H1 (cell line): ENCODE measurements at regions not wholly inside any gene's neighbourhood (a gene's known extent, or its start where the extent isn't known, plus 50 kb on each side); places are given as distances from the start of the nearest gene placed in this dataset.

ENCODE experiments used
- CTCF ChIA-PET: fragments of 300-600 bp; sonication (Branson Sonifier 250); formaldehyde crosslinking; loops from one replicate; lab custom pipeline; 2021; ENCODE audit not compliant: partially characterized antibody; lab: Charles Lee
- POLR2A ChIA-PET: fragments of 300-600 bp; sonication (Branson Sonifier 250); formaldehyde crosslinking; loops from one replicate; lab custom pipeline; 2021; ENCODE audit warnings: inconsistent platforms; ENCODE audit not compliant: partially characterized antibody; lab: Charles Lee
- DNase-seq, 2 experiments: peaks; one replicate each; pipeline versions ENCODE4 v3.0.0 to v3.0.0-alpha.2; 2010 to 2022; ENCODE audit warnings: low spot score in 2 of 2, low read depth in 1 of 2, mixed read lengths in 1 of 2
- FAIRE-seq: peaks from 2 replicates; lab custom pipeline; 2011; peaks lifted over from hg19 to GRCh38; lab: Jason Lieb, UNC
- H2AFZ ChIP-seq: 2 replicates; pipeline ENCODE4 v1.8.1; 2012; ENCODE audit warnings: low read length, inconsistent platforms
- H2AK5ac ChIP-seq: 2 replicates; pipeline ENCODE4 v1.6.1; 2013; ENCODE audit warnings: low read depth, low read length
- H2BK120ac ChIP-seq: replicated peaks from 2 replicates; pipeline ENCODE3; 2013; ENCODE audit warnings: low read depth, low read length, inconsistent platforms
- H2BK12ac ChIP-seq: 2 replicates; pipeline ENCODE4 v1.6.1; 2013; ENCODE audit warnings: low read depth, low read length
- H2BK15ac ChIP-seq: 2 replicates; pipeline ENCODE4 v1.6.1; 2013; ENCODE audit warnings: low read length
- H2BK20ac ChIP-seq: 2 replicates; pipeline ENCODE4 v1.6.1; 2013; ENCODE audit warnings: low read length
- H2BK5ac ChIP-seq: 2 replicates; pipeline ENCODE4 v1.6.1; 2013; ENCODE audit warnings: low read depth, low read length
- H3K14ac ChIP-seq: 2 replicates; pipeline ENCODE4 v1.6.1; 2013; ENCODE audit warnings: inconsistent platforms; ENCODE audit not compliant: insufficient read length
- H3K18ac ChIP-seq: 2 replicates; pipeline ENCODE4 v1.6.1; 2013; ENCODE audit warnings: low read length; ENCODE audit errors: extremely low read depth
- H3K23ac ChIP-seq: 2 replicates; pipeline ENCODE4 v1.6.1; 2013; ENCODE audit warnings: inconsistent platforms; ENCODE audit not compliant: insufficient read length
- H3K23me2 ChIP-seq: 2 replicates; pipeline ENCODE4 v1.6.1; 2013; ENCODE audit warnings: low read depth, low read length
- H3K27ac ChIP-seq: 2 replicates; pipeline ENCODE4 v1.6.1; 2011; ENCODE audit warnings: low read depth, low read length, inconsistent platforms
- H3K27me3 ChIP-seq, 4 experiments: replicated peaks in 1 of 4; 1 replicate in 1 of 4; 2 replicates in 3 of 4; pipeline versions ENCODE4 v1.6.1 to v1.8.1; 2011 to 2013; ENCODE audit warnings: low read length in 3 of 4, mild to moderate bottlenecking in 3 of 4, inconsistent platforms in 2 of 4, mixed read lengths in 2 of 4, moderate library complexity in 1 of 4; ENCODE audit not compliant: control insufficient read depth in 3 of 4, insufficient read depth in 3 of 4; ENCODE audit errors: extremely low read depth in 1 of 4
- H3K36me3 ChIP-seq, 4 experiments: 2 replicates each; pipeline versions ENCODE4 v1.6.1 to v1.8.1; 2011 to 2013; ENCODE audit warnings: mild to moderate bottlenecking in 4 of 4, low read length in 3 of 4, moderate library complexity in 2 of 4, control low read depth in 1 of 4, inconsistent platforms in 1 of 4; ENCODE audit not compliant: insufficient read depth in 4 of 4, control insufficient read depth in 2 of 4
- H3K4ac ChIP-seq: replicated peaks from 2 replicates; pipeline ENCODE3; 2013; ENCODE audit warnings: low read length, low read depth, mixed read lengths, inconsistent platforms; ENCODE audit not compliant: insufficient read length
- H3K4me1 ChIP-seq, 4 experiments: replicated peaks in 1 of 4; 1 replicate in 1 of 4; 2 replicates in 3 of 4; pipeline versions ENCODE4 v1.6.1 to v1.8.1; 2011 to 2013; ENCODE audit warnings: low read length in 3 of 4, inconsistent platforms in 2 of 4, mixed read lengths in 1 of 4; ENCODE audit not compliant: insufficient read depth in 4 of 4, control insufficient read depth in 3 of 4
- H3K4me2 ChIP-seq, 2 experiments: 2 replicates each; pipeline versions ENCODE4 v1.6.1 to v1.8.1; 2011 to 2013; ENCODE audit warnings: low read depth in 2 of 2, low read length in 2 of 2, control low read depth in 1 of 2, inconsistent platforms in 1 of 2, mild to moderate bottlenecking in 1 of 2; ENCODE audit not compliant: insufficient read depth in 1 of 2
- H3K4me3 ChIP-seq, 4 experiments: fragments of 200-600, 300-600 bp in 1 of 4; sonication (generic), shearing (Covaris generic), sonication (Bioruptor Twin) in 1 of 4; 2 replicates each; pipeline versions ENCODE4 v1.5.1 to v1.8.1; 2011 to 2016; ENCODE audit warnings: low read length in 4 of 4, low read depth in 3 of 4, control low read depth in 2 of 4, inconsistent platforms in 2 of 4, mild to moderate bottlenecking in 2 of 4, mixed read lengths in 1 of 4, moderate library complexity in 1 of 4; ENCODE audit not compliant: insufficient read depth in 2 of 4; ENCODE audit errors: extremely low read depth in 1 of 4
- H3K56ac ChIP-seq: replicated peaks from 2 replicates; pipeline ENCODE3; 2013; ENCODE audit warnings: low read depth, mild to moderate bottlenecking, mixed read lengths, low read length, inconsistent platforms; ENCODE audit not compliant: insufficient read length
- H3K79me1 ChIP-seq: 2 replicates; pipeline ENCODE4 v1.6.1; 2013; ENCODE audit warnings: low read depth, low read length, control low read depth
- H3K79me2 ChIP-seq, 2 experiments: 2 replicates each; pipeline versions ENCODE4 v1.6.1 to v1.8.1; 2012 to 2013; ENCODE audit warnings: low read length in 2 of 2, mild to moderate bottlenecking in 2 of 2, inconsistent platforms in 1 of 2; ENCODE audit not compliant: insufficient read depth in 2 of 2, control insufficient read depth in 1 of 2
- H3K9ac ChIP-seq, 4 experiments: replicated peaks in 1 of 4; 1 replicate in 1 of 4; 2 replicates in 3 of 4; pipeline versions ENCODE4 v1.6.1 to v1.8.1; 2011 to 2013; ENCODE audit warnings: low read depth in 3 of 4, low read length in 3 of 4, control low read depth in 2 of 4, mild to moderate bottlenecking in 2 of 4, moderate library complexity in 2 of 4, inconsistent platforms in 1 of 4; ENCODE audit errors: extremely low read depth in 1 of 4
- H3K9me3 ChIP-seq, 2 experiments: 2 replicates each; pipeline versions ENCODE4 v1.6.1 to v1.8.1; 2012 to 2013; ENCODE audit warnings: mild to moderate bottlenecking in 2 of 2, moderate library complexity in 2 of 2, control low read depth in 1 of 2, inconsistent platforms in 1 of 2, low read depth in 1 of 2, low read length in 1 of 2, mixed read lengths in 1 of 2; ENCODE audit not compliant: insufficient read depth in 2 of 2
- H4K20me1 ChIP-seq, 2 experiments: replicated peaks in 1 of 2; 2 replicates each; pipeline versions ENCODE3 to v1.8.1; 2011 to 2013; ENCODE audit warnings: inconsistent platforms in 2 of 2, low read length in 2 of 2, mild to moderate bottlenecking in 1 of 2; ENCODE audit not compliant: insufficient read depth in 2 of 2, control insufficient read depth in 1 of 2
- H4K5ac ChIP-seq: 2 replicates; pipeline ENCODE4 v1.6.1; 2013; ENCODE audit warnings: low read length, low read depth, mixed read lengths, inconsistent platforms; ENCODE audit not compliant: insufficient read length
- H4K8ac ChIP-seq: 2 replicates; pipeline ENCODE4 v1.8.0; 2013; ENCODE audit warnings: mild to moderate bottlenecking, moderate library complexity, low read length, inconsistent platforms; ENCODE audit not compliant: insufficient read depth; ENCODE audit errors: extremely low read depth
- H4K91ac ChIP-seq: replicated peaks from 2 replicates; pipeline ENCODE3; 2013; ENCODE audit warnings: low read length, mixed read lengths, inconsistent platforms; ENCODE audit not compliant: insufficient read length
- CBX8 ChIP-seq: fragments of 300-800, 300-1000 bp; sonication (generic); IDR thresholded peaks from 2 replicates; pipeline ENCODE4 v1.7.1; 2016; ENCODE audit warnings: low read depth, low read length, borderline replicate concordance
- CEBPB ChIP-seq: IDR thresholded peaks from 2 replicates; pipeline ENCODE4 v1.6.1; 2012; ENCODE audit warnings: low read depth, low read length
- CHD2 ChIP-seq: IDR thresholded peaks from 2 replicates; pipeline ENCODE4 v1.6.1; 2012; ENCODE audit warnings: low read length, improper control_type of control experiment
- CTBP2 ChIP-seq: IDR thresholded peaks from 2 replicates; pipeline ENCODE4 v1.7.0; 2011; ENCODE audit warnings: borderline replicate concordance, mild to moderate bottlenecking, moderate library complexity, mixed read lengths, low read length; ENCODE audit not compliant: insufficient read depth, insufficient read length
- EP300 ChIP-seq, 2 experiments: IDR thresholded peaks; 1 replicate in 1 of 2; 2 replicates in 1 of 2; pipeline ENCODE4 v1.6.1; 2011 to 2012; ENCODE audit warnings: low read depth in 2 of 2, low read length in 2 of 2, mild to moderate bottlenecking in 2 of 2, borderline replicate concordance in 1 of 2, inconsistent platforms in 1 of 2, moderate library complexity in 1 of 2
- FOSL1 ChIP-seq: IDR thresholded peaks from 2 replicates; pipeline ENCODE4 v1.6.1; 2011; ENCODE audit warnings: mild to moderate bottlenecking, low read depth, low read length, moderate library complexity; ENCODE audit not compliant: insufficient read depth
- HDAC6 ChIP-seq: IDR thresholded peaks from one replicate; pipeline ENCODE4 v1.7.1; 2012; ENCODE audit warnings: low read depth, mild to moderate bottlenecking, inconsistent platforms, low read length, moderate library complexity
- KDM5A ChIP-seq: fragments of 200-600 bp; IDR thresholded peaks from 2 replicates; pipeline ENCODE4 v1.7.1; 2012; ENCODE audit warnings: mild to moderate bottlenecking, low read length, inconsistent platforms, mixed read lengths
- MAFK ChIP-seq: IDR thresholded peaks from 2 replicates; pipeline ENCODE4 v1.6.1; 2012; ENCODE audit warnings: low read depth, mild to moderate bottlenecking, improper control_type of control experiment, low read length
- POLR2A ChIP-seq, 2 experiments: IDR thresholded peaks; 1 replicate in 1 of 2; 2 replicates in 1 of 2; pipeline ENCODE4 v1.6.1; 2011; ENCODE audit warnings: low read depth in 2 of 2, low read length in 2 of 2, mild to moderate bottlenecking in 2 of 2; ENCODE audit errors: control extremely low read depth in 1 of 2
- SIRT6 ChIP-seq: IDR thresholded peaks from one replicate; pipeline ENCODE4 v1.7.1; 2012; ENCODE audit warnings: low read length, inconsistent platforms
- SP1 ChIP-seq: IDR thresholded peaks from 2 replicates; pipeline ENCODE4 v1.6.1; 2011; ENCODE audit warnings: low read depth, low read length
- SP2 ChIP-seq: IDR thresholded peaks from 2 replicates; pipeline ENCODE4 v1.6.1; 2012; ENCODE audit warnings: mild to moderate bottlenecking, low read length, inconsistent platforms
- SRF ChIP-seq: IDR thresholded peaks from 2 replicates; pipeline ENCODE4 v1.6.1; 2011; ENCODE audit warnings: mild to moderate bottlenecking, low read depth, low read length, moderate library complexity
- TEAD4 ChIP-seq: IDR thresholded peaks from 2 replicates; pipeline ENCODE4 v1.6.1; 2012; ENCODE audit warnings: low read depth, low read length, inconsistent platforms, mixed read lengths
- USF2 ChIP-seq: IDR thresholded peaks from 2 replicates; pipeline ENCODE4 v1.6.1; 2011; ENCODE audit warnings: low read length, improper control_type of control experiment
- WGBS, 2 experiments: shearing (Covaris generic) in 1 of 2; methylation state at CpG; one replicate each; pipeline versions ENCODE4 v1.1.6 to v1.1.7; 2013 to 2015; ENCODE audit warnings: low lambda C conversion rate in 2 of 2, mixed read lengths in 2 of 2, inconsistent platforms in 1 of 2, low coverage in 1 of 2, missing lambda C conversion rate in 1 of 2; ENCODE audit not compliant: insufficient replicate concordance in 2 of 2, insufficient coverage in 1 of 2, insufficient read length in 1 of 2; ENCODE audit errors: extremely low coverage in 1 of 2, missing lambda C conversion rate in 1 of 2; 5-methylcytosine and 5-hydroxymethylcytosine counted together

- Histone ChIP-seq H3K79me1 (no peaks in the 10 kb centered on the region), H2BK20ac (no peak overlapping the region), H4K8ac (no peak overlapping the region), H3K4ac (no peak overlapping the region), H2BK120ac (no peak overlapping the region), H4K20me1 (no peaks in the 10 kb centered on the region), H3K9me3 (no peaks in the 10 kb centered on the region), H3K36me3 (no peaks in the 10 kb centered on the region), H3K4me1 (no peaks in the 10 kb centered on the region), H3K4me3 (no peak overlapping the region), H3K18ac (no peak overlapping the region), H2BK5ac (no peak overlapping the region), H2AK5ac (no peak overlapping the region), H3K4me2 (no peak overlapping the region), H2BK15ac (no peak overlapping the region), H3K79me2 (no peaks in the 10 kb centered on the region), H3K27ac (no peak overlapping the region), H3K23ac (no peak overlapping the region), H2AFZ (no peak overlapping the region), H4K91ac (no peak overlapping the region), H3K27me3 (no peaks in the 10 kb centered on the region), H3K14ac (no peak overlapping the region), H3K9ac (no peak overlapping the region), H3K56ac (no peak overlapping the region), H3K23me2 (no peaks in the 10 kb centered on the region), H4K5ac (no peak overlapping the region), H2BK12ac (no peak overlapping the region)
- no peak for TF ChIP-seq POLR2A (IDR thresholded peaks at IDR 0.05; ENCODE audit: control extremely low read depth in 1 of 2, low read depth in 2 of 2, low read length in 2 of 2)
- TF ChIP-seq CEBPB: no peak
- TF ChIP-seq KDM5A: no peak
- TF ChIP-seq CHD2: no peak
- TF ChIP-seq SP2: no peak
- no peak for TF ChIP-seq USF2
- no peak for TF ChIP-seq CTBP2
- no peak for TF ChIP-seq MAFK
- no peak for TF ChIP-seq SRF
- no peak for TF ChIP-seq SP1
- TF ChIP-seq CBX8: no peak
- no peak for TF ChIP-seq FOSL1
- no peak for TF ChIP-seq SIRT6
- TF ChIP-seq HDAC6: no peak
- TF ChIP-seq TEAD4: no peak
- no peak for TF ChIP-seq EP300 (IDR thresholded peaks at IDR 0.05; ENCODE audit: borderline replicate concordance in 1 of 2, low read depth in 2 of 2, low read length in 2 of 2)
- WGBS, 2 experiments: 82% methylated on average over 3 of the region's 3 CpGs; no CpG with 5 or more reads in 1 of the 2 experiments
- CTCF ChIA-PET: interaction anchor here (0.6 kb wide), 1 partner anchor 23 kb away, joined by 3 read pairs; no protein-coding TSS in a partner anchor
- POLR2A ChIA-PET: no interaction called here
- DNase-seq (no peak), FAIRE-seq (no peak)
Observed at GRCh38 chr13:73329355-73329754, 270.6 kb downstream of the KLF5 start.
